Activated T-cell treated with anti-CD3 and anti-CD28 coated beads, Interleukin-2, amount 50 U/mL, for 4 hours (primary cell): ENCODE measurements at regions not wholly inside any gene's neighbourhood (a gene's known extent, or its start where the extent isn't known, plus 50 kb on each side); places are given as distances from the start of the nearest gene placed in this dataset.
"Not testable (repeated sequence)": the region's sequence is repeated elsewhere in the genome, so short reads cannot be mapped to it uniquely, and the experiment has no call there.

Experiments
- ATAC-seq, 2 donors: fragments of 200-7000 bp; cut with Tn5 transposase; one replicate each; pipeline ENCODE4 v1.10.0; 2021
- DNase-seq: peaks from one replicate; pipeline ENCODE4 v3.0.0-alpha.2; 2020
- H3K27me3 Mint-ChIP-seq: one replicate; pipeline ENCODE4 v1.8.0; 2021; ENCODE audit warnings: low read depth, mixed read lengths
- H3K36me3 Mint-ChIP-seq: one replicate; pipeline ENCODE4 v1.8.0; 2022; ENCODE audit warnings: mixed read lengths; ENCODE audit not compliant: insufficient read depth
- H3K4me1 Mint-ChIP-seq: one replicate; pipeline ENCODE4 v1.8.0; 2021; ENCODE audit warnings: low read depth, mixed read lengths
- H3K4me3 Mint-ChIP-seq: one replicate; pipeline ENCODE4 v1.8.0; 2021; ENCODE audit warnings: mild to moderate bottlenecking, moderate library complexity, mixed read lengths
- H3K9me3 Mint-ChIP-seq: one replicate; pipeline ENCODE4 v1.8.0; 2021; ENCODE audit warnings: mixed read lengths

GRCh38 chr3:87761795-87762194 is 297.0 kb downstream of the CGGBP1 start:
- no peaks in the 10 kb centered on the region for H3K27me3 Mint-ChIP-seq
- DNase-seq = no peak

GRCh38 chr3:87761341-87761740 is 297.5 kb downstream of the CGGBP1 start:
- H3K4me3 Mint-ChIP-seq = no peak overlapping the region
- no peaks in the 10 kb centered on the region for H3K9me3 Mint-ChIP-seq
- H3K27me3 Mint-ChIP-seq = no peaks in the 10 kb centered on the region
- no peak for ATAC-seq
- H3K4me1 Mint-ChIP-seq = no peaks in the 10 kb centered on the region
- H3K36me3 Mint-ChIP-seq = no peaks in the 10 kb centered on the region
- DNase-seq = no peak

More at GRCh38 chr3:87761795-87762194, 297.0 kb downstream of the CGGBP1 start:
- no peak overlapping the region for H3K4me3 Mint-ChIP-seq
- no peaks in the 10 kb centered on the region for H3K4me1 Mint-ChIP-seq
- no peak for ATAC-seq
- H3K9me3 Mint-ChIP-seq = no peaks in the 10 kb centered on the region
- H3K36me3 Mint-ChIP-seq = no peaks in the 10 kb centered on the region

- Mint-ChIP-seq H3K4me1 (no peaks in the 10 kb centered on the region), H3K27me3 (no peaks in the 10 kb centered on the region), H3K9me3 (no peaks in the 10 kb centered on the region), H3K36me3 (no peaks in the 10 kb centered on the region), H3K4me3 (no peak overlapping the region)
- no peak for ATAC-seq
- DNase-seq = no peak
Measured at GRCh38 chr3:87756616-87757015, 302.2 kb downstream of the CGGBP1 start.

- Mint-ChIP-seq H3K27me3 (peaks cover 2% of the 10 kb centered on the region), H3K4me3 (no peak overlapping the region), H3K4me1 (no peaks in the 10 kb centered on the region), H3K9me3 (no peaks in the 10 kb centered on the region), H3K36me3 (no peaks in the 10 kb centered on the region)
- DNase-seq = no peak
- ATAC-seq = no peak
Measured at GRCh38 chr3:87755852-87756251, 303.0 kb downstream of the CGGBP1 start.

DNA sequence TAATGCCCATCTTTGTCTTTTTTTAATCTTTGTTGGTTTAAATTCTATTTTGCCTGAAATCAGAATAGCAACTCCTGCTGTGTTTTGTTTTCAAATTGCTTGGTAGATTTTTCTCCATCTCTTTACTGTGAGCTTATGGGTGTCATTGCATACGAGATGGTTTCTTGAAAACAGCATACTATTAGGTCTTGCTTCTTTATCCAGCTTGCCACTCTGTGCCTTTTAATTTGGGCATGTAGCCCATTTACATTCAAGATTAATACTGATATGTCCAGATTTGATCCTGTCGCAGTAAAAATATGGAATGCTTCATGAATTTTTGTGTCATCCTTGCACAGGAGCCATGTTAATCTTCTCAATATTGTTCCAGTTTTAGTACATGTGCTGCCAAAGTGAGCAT is 316.6 kb downstream of the CGGBP1 start:
- no peak for DNase-seq
- Mint-ChIP-seq H3K36me3 (no peaks in the 10 kb centered on the region), H3K27me3 (peaks cover 3% of the 10 kb centered on the region), H3K4me1 (no peaks in the 10 kb centered on the region), H3K4me3 (no peak overlapping the region), H3K9me3 (peaks cover 10% of the 10 kb centered on the region)
- ATAC-seq = no peak

DNA sequence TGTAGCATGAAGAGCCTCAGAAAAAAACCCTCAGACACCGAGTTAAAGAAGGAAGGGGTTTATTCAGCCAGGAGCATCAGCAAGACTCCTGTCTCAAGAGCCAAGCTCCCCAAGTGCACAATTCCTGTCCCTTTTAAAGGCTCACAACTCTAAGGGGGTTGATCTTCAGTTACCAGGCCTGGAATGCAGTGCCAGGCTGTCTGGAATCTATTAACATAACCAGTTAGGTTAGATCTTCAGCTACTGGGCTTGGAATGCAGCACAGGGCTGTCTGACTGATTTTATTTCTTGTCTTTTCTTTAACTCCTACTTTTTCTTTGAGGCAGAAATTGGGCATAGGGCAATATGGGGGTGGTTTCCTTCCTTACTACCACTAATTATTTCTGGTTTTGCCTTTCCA is 317.9 kb downstream of the CGGBP1 start:
- H3K4me3 Mint-ChIP-seq, H3K27me3 Mint-ChIP-seq, DNase-seq, H3K36me3 Mint-ChIP-seq, H3K4me1 Mint-ChIP-seq, ATAC-seq: not testable (repeated sequence)
- H3K9me3 Mint-ChIP-seq = peaks cover 10% of the 10 kb centered on the region

- not testable (repeated sequence) for H3K27me3 Mint-ChIP-seq
- H3K9me3 Mint-ChIP-seq = peaks cover 10% of the 10 kb centered on the region
Measured at GRCh38 chr3:87737817-87738216, 321.0 kb downstream of the CGGBP1 start.

DNA sequence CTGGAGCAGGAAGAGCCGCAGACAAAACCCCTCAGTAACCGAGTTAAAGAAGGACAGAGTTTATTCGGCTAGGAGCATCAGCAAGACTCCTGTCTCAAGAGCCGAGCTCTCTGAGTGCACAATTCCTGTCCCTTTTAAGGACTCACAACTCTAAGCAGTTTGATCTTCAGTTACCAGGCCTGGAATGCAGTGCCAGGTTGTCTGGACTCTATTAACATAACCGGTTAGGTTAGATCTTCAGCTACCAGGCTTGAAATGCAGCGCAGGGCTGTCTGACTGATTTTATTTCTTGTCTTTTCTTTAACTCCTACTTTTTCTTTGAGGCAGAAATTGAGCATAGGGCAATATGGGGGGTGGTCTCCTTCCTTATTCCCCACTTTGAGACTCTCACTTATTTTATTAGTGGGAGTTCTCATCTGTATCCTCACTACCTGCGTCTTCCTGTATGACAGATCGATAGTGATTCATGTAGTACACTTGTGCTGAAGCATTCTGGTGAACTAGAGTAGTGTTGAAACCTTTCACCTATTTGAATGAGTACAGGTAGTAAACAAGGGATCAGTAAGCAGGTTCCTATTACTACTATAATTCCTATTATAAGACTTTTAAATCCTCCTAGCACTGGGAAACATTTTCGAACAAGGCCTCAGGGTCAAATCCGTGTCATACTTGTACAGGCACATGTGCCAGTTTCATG is 325.0 kb downstream of the CGGBP1 start:
- Mint-ChIP-seq H3K36me3 (no peaks in the 10 kb centered on the region), H3K9me3 (no peaks in the 10 kb centered on the region), H3K4me3 (no peak overlapping the region), H3K27me3 (peaks cover 1% of the 10 kb centered on the region), H3K4me1 (no peaks in the 10 kb centered on the region)
- DNase-seq (no peak), ATAC-seq (no peak)

More at GRCh38 chr3:87737817-87738216, 321.0 kb downstream of the CGGBP1 start:
- H3K36me3 Mint-ChIP-seq, H3K4me1 Mint-ChIP-seq, H3K4me3 Mint-ChIP-seq, ATAC-seq, DNase-seq: not testable (repeated sequence)

DNA sequence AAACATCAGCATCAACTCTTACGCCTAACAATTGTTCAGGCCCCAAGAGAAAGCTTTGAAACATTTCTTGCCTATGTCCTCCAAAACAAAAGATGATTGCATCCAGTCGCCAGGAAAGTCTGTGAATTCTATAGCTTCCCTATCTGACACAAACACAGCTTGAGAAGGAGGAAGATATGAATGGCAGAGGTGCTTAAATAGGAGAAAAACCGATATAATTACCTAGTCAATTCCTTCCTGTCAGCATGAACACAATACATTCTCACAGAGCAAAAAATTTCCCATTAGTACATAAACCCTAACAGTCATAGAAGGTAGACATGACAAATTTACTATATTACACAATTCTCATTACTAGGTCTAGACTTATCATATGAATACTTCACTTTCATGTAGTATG is 326.5 kb downstream of the CGGBP1 start:
- Mint-ChIP-seq H3K9me3 (no peaks in the 10 kb centered on the region), H3K27me3 (peaks cover 1% of the 10 kb centered on the region), H3K4me1 (no peaks in the 10 kb centered on the region), H3K36me3 (no peaks in the 10 kb centered on the region), H3K4me3 (no peak overlapping the region)
- ATAC-seq = no peak
- DNase-seq = no peak

DNA sequence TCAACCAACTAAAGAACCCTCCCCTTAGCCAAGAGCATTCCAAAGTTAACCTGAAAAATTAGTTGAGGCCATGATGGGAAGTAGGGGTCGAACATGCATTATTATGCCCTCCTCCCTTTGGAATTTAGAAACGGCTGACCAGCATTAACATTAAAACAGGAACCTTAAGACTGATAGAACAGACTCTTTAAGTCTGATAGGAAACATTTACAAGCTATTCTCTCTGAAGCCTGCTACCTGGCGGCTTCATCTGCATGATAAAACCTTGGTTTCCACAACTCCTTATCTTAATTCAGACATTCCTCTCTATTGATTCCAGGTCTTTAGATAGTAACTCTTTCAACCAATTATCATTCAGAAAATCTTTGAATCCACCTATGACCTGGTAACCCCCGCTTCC is 331.0 kb downstream of the CGGBP1 start:
- Mint-ChIP-seq H3K4me3 (no peak overlapping the region), H3K9me3 (peaks cover 6% of the 10 kb centered on the region), H3K4me1 (no peaks in the 10 kb centered on the region), H3K36me3 (no peaks in the 10 kb centered on the region), H3K27me3 (peaks cover 1% of the 10 kb centered on the region)
- DNase-seq (no peak), ATAC-seq (no peak)

GRCh38 chr3:87719060-87719459 is 339.7 kb downstream of the CGGBP1 start:
- Mint-ChIP-seq H3K4me1 (no peaks in the 10 kb centered on the region), H3K9me3 (no peaks in the 10 kb centered on the region), H3K4me3 (no peak overlapping the region), H3K36me3 (no peaks in the 10 kb centered on the region), H3K27me3 (no peaks in the 10 kb centered on the region)
- ATAC-seq = no peak
- DNase-seq = no peak

DNA sequence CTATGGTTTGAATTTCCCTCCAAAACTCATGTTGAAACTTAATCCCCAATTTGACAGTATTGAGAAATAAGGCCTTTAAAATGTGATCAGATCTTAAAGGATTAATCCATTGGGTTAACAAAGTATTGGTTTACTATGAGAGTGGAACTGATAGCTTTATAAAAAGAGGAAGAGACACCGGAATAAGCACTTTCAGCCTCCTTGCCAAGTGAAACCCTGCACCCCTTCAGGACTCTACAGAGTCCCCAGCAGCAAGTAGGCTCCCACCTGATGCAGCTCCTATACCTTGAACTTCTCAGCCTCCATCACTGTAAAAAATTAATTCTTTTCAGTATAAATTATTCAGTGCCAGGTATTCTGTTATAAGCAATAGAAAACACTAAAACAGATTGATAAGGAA is 348.3 kb downstream of the CGGBP1 start:
- Mint-ChIP-seq H3K4me1 (no peaks in the 10 kb centered on the region), H3K27me3 (peaks cover 2% of the 10 kb centered on the region), H3K36me3 (peaks cover 1% of the 10 kb centered on the region), H3K9me3 (peaks cover 6% of the 10 kb centered on the region), H3K4me3 (no peak overlapping the region)
- DNase-seq (no peak), ATAC-seq (no peak)

- Mint-ChIP-seq H3K36me3 (peaks cover 1% of the 10 kb centered on the region), H3K27me3 (peaks cover 2% of the 10 kb centered on the region), H3K9me3 (peaks cover 6% of the 10 kb centered on the region), H3K4me1 (no peaks in the 10 kb centered on the region), H3K4me3 (no peak overlapping the region)
- ATAC-seq (no peak), DNase-seq (no peak)
Measured at GRCh38 chr3:87710028-87710427, 348.8 kb downstream of the CGGBP1 start.

DNA sequence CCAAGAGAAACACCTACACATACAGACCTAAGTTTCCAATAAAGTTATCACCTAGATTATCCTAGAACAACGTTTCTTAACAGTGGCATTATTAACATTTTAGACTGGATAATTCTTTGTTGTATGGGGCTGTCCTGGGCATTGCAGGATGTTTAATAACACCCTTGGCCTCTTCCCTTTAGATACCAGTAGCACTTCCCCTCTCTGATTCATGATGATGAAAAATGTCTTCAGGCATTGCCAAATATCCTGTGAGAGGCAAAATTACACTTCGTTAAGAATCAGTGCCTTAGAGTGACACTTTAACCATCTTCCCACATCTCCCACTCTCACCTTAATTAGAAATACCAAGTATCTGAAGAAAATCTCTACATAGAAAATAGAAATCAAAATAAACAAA is 352.6 kb downstream of the CGGBP1 start:
- H3K4me3 Mint-ChIP-seq = no peak overlapping the region

DNA sequence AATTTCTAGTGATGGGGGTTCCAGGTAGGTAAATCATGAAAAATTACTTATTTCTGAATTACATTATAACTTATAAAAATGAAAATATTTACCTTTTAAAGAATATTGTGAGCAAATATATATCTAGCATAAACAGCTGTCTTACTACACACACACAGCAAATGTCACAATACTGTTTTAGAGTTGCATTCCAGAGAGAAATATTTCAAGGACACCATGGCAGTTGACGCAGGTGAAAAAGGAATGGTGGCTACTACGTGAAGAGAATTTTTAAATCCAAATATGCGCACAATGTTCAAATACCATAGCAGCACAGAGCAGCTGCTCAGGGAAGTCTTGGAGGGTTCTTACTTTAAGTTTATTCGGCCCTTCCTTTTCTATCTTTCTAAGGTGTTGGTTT is 356.2 kb downstream of the CGGBP1 start:
- no peak for DNase-seq
- no peaks in the 10 kb centered on the region for H3K4me1 Mint-ChIP-seq
- peaks cover 6% of the 10 kb centered on the region for H3K9me3 Mint-ChIP-seq
- no peaks in the 10 kb centered on the region for H3K27me3 Mint-ChIP-seq
- ATAC-seq = no peak
- H3K36me3 Mint-ChIP-seq = no peaks in the 10 kb centered on the region
- no peak overlapping the region for H3K4me3 Mint-ChIP-seq

More for the DNA sequence above, 352.6 kb downstream of the CGGBP1 start:
- peaks cover 2% of the 10 kb centered on the region for H3K27me3 Mint-ChIP-seq
- DNase-seq (no peak), ATAC-seq (no peak)
- peaks cover 6% of the 10 kb centered on the region for H3K9me3 Mint-ChIP-seq
- H3K36me3 Mint-ChIP-seq = peaks cover 1% of the 10 kb centered on the region
- no peaks in the 10 kb centered on the region for H3K4me1 Mint-ChIP-seq
